Colonic mucosa (tissue), 4 donors: ENCODE measurements at regions not wholly inside any gene's neighbourhood (a gene's known extent, or its start where the extent isn't known, plus 50 kb on each side); places are given as distances from the start of the nearest gene placed in this dataset.

Source experiments
- DNase-seq: peaks from one replicate; pipeline ENCODE4 v3.0.0-alpha.2; 2020
- H3K27ac ChIP-seq: fragments of 200-600 bp; one replicate; pipeline ENCODE4 v1.8.0; 2021
- H3K27me3 ChIP-seq: fragments of 200-600 bp; one replicate; pipeline ENCODE4 v1.8.0; 2021
- H3K36me3 ChIP-seq: fragments of 200-600 bp; one replicate; pipeline ENCODE4 v1.8.0; 2021
- H3K4me1 ChIP-seq: fragments of 200-600 bp; one replicate; pipeline ENCODE4 v1.8.0; 2021; ENCODE audit warnings: mild to moderate bottlenecking
- H3K4me3 ChIP-seq: fragments of 200-600 bp; one replicate; pipeline ENCODE4 v1.8.0; 2021
- H3K9ac ChIP-seq, 2 donors: one replicate each; pipeline ENCODE4 v1.7.0; 2013; ENCODE audit warnings: control low read depth in 2 of 2, low read depth in 2 of 2, low read length in 2 of 2
- H3K9me3 ChIP-seq: fragments of 200-600 bp; one replicate; pipeline ENCODE4 v1.8.0; 2021
- CTCF ChIP-seq: fragments of 200-600 bp; IDR thresholded peaks from one replicate; pipeline ENCODE4 v1.8.0; 2022; ENCODE audit warnings: antibody characterized with exemption, mild to moderate bottlenecking
- intact Hi-C: fragments of 100-400 bp; cut with DNase I; formaldehyde crosslinking; loops from one replicate; pipeline ENCODE4 v1.14.1; 2022
- donor health status: healthy.
- donor health status: DM: no; HTN: no; CAD: no.
- donor health status: DM: no; HTN: no; CAD: no.

- DNase-seq: no peak
- Histone ChIP-seq H3K4me3 (no peak overlapping the region), H3K27ac (no peak overlapping the region), H3K9me3 (no peaks in the 10 kb centered on the region), H3K27me3 (no peaks in the 10 kb centered on the region), H3K36me3 (no peaks in the 10 kb centered on the region), H3K4me1 (no peaks in the 10 kb centered on the region), H3K9ac (no peak overlapping the region)
- TF ChIP-seq CTCF: no peak
- intact Hi-C loops: no loop called here
Observed at GRCh38 chr1:232504651-232505050, 125.3 kb downstream of the SIPA1L2 start.

GRCh38 chr1:232503497-232503896, 126.4 kb downstream of the SIPA1L2 start:
- no peaks in the 10 kb centered on the region for H3K4me1 ChIP-seq
- H3K27me3 ChIP-seq: no peaks in the 10 kb centered on the region
- DNase-seq: no peak
- no peak overlapping the region for H3K27ac ChIP-seq
- intact Hi-C loops: no loop called here
- H3K9ac ChIP-seq: no peak overlapping the region
- no peaks in the 10 kb centered on the region for H3K9me3 ChIP-seq
- no peaks in the 10 kb centered on the region for H3K36me3 ChIP-seq
- H3K4me3 ChIP-seq: no peak overlapping the region
- no peak for TF ChIP-seq CTCF

- no peak for TF ChIP-seq CTCF
- H3K27ac ChIP-seq: no peak overlapping the region
Observed at GRCh38 chr1:232501854-232502253, 128.1 kb downstream of the SIPA1L2 start.

GRCh38 chr1:232499188-232499587, 130.7 kb downstream of the SIPA1L2 start:
- Histone ChIP-seq H3K4me1 (no peaks in the 10 kb centered on the region), H3K9me3 (no peaks in the 10 kb centered on the region), H3K4me3 (no peak overlapping the region), H3K27me3 (no peaks in the 10 kb centered on the region), H3K36me3 (no peaks in the 10 kb centered on the region), H3K27ac (no peak overlapping the region), H3K9ac (no peak overlapping the region)
- TF ChIP-seq CTCF: no peak
- no peak for DNase-seq
- intact Hi-C loops: no loop called here

More at GRCh38 chr1:232501854-232502253, 128.1 kb downstream of the SIPA1L2 start:
- Histone ChIP-seq H3K4me1 (no peaks in the 10 kb centered on the region), H3K27me3 (no peaks in the 10 kb centered on the region), H3K4me3 (no peak overlapping the region), H3K9me3 (no peaks in the 10 kb centered on the region), H3K36me3 (no peaks in the 10 kb centered on the region), H3K9ac (no peak overlapping the region)
- intact Hi-C loops: no loop called here
- DNase-seq: no peak

GRCh38 chr1:232493869-232494268, 136.1 kb downstream of the SIPA1L2 start:
- no peak for TF ChIP-seq CTCF
- Histone ChIP-seq H3K4me1 (no peaks in the 10 kb centered on the region), H3K4me3 (no peak overlapping the region), H3K9ac (no peak overlapping the region), H3K27ac (no peak overlapping the region), H3K9me3 (no peaks in the 10 kb centered on the region), H3K27me3 (no peaks in the 10 kb centered on the region), H3K36me3 (no peaks in the 10 kb centered on the region)
- no peak for DNase-seq
- intact Hi-C loops: no loop called here

GRCh38 chr1:232489256-232489655, 140.7 kb downstream of the SIPA1L2 start:
- H3K36me3 ChIP-seq: no peaks in the 10 kb centered on the region
- no peak for TF ChIP-seq CTCF

More at GRCh38 chr1:232489256-232489655, 140.7 kb downstream of the SIPA1L2 start:
- H3K27me3 ChIP-seq: no peaks in the 10 kb centered on the region
- no peak overlapping the region for H3K27ac ChIP-seq
- H3K4me1 ChIP-seq: no peaks in the 10 kb centered on the region
- no peak overlapping the region for H3K9ac ChIP-seq
- no peak for DNase-seq
- intact Hi-C loops: no loop called here
- no peaks in the 10 kb centered on the region for H3K9me3 ChIP-seq
- no peak overlapping the region for H3K4me3 ChIP-seq
